CD4-positive, alpha-beta T cell treated with Interleukin-4 for 1 hour (primary cell): ENCODE measurements at regions not wholly inside any gene's neighbourhood (a gene's known extent, or its start where the extent isn't known, plus 50 kb on each side); places are given as distances from the start of the nearest gene placed in this dataset.
"Not testable (repeated sequence)": the region's sequence is repeated elsewhere in the genome, so short reads cannot be mapped to it uniquely, and the experiment has no call there.

Source experiments
- DNase-seq, 2 donors: peaks; one replicate each; pipeline ENCODE4 v3.0.0-alpha.2; 2020 to 2022

DNA sequence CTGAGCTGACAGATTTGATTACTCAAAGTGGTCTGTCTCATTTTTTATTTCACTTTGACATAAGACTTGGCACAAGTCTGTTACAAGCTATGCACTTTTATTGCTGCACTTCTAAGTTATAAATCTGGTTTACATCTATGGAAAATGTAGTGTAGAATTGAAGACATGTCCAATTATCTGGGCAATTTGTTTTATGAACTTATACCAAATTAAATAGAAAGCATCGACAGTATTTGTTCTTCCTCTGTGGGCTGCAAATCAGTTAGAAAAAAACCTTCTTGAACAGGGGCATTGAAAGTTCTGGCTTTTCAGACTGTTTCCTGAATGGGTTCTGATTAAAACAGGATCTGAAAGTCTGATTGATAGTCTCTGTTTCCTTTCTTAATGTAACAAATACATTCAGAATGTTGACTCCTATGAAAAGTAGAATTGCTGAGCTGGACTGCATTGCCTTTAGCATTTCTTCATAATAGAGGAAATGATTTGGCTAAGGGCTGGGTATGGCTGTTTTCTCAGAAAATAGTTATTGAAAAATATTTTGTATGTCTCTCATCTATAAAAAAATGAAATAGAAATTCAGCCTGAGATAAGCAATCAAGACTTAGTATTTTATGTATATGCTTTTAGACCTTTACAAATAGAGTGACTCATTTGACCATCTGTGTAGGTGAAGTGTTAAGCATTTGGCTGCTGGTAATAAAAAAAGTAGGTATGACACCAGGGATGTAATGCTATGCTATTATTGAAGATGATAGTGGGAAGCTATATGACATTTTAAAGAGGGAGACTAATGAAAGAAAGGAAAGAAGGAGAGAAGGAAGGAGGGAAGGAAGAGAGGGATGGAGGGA is 210.9 kb upstream of the SPRY2 start:
- DNase-seq: no peak

GRCh38 chr13:80550971-80551441 is 210.1 kb upstream of the SPRY2 start:
- DNase-seq: no peak

DNA sequence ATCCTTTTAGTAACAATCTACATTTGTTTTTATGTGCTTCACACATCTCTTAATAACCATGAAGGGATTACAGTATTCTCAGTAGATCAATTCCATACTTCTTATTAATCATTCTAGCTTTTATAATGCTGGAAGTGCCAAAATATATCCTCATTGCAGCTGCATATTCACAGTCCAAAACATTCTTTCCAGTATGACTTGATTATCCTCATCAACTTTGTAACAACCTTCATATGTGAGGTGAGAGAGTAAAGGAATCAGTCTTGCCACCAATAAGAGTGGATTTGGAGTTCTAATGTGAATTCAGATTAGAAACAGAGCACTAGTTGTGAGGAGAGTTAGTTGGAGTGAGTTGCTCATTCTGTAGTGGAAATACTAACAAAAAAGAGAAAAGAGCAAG is 208.0 kb upstream of the SPRY2 start:
- no peak for DNase-seq

- no peak for DNase-seq
Measured at GRCh38 chr13:80547885-80548825, 207.2 kb upstream of the SPRY2 start.

- DNase-seq: no peak
Measured at GRCh38 chr13:80547341-80547740, 206.4 kb upstream of the SPRY2 start.

GRCh38 chr13:80533175-80533574 is 192.2 kb upstream of the SPRY2 start:
- no peak for DNase-seq

- DNase-seq: no peak
Measured at GRCh38 chr13:80530902-80531301, 190.0 kb upstream of the SPRY2 start.

DNA sequence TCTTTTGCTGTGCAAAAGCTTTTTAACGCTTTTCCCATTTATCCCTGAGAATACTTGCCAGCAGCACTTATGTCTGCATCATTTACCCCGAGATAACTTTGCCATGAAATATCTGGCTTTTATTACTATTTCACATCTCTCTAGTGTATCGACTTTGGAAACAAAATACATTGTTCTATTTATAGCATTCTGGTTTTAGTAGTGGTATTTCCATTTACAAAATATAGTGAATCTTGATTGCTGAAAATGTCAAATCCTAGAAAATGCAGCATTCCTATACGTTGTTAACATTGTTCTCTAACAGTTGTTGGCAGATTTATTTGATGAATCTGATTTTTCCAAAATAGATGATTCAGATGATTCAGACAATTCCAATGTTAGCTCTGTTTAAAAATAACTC is 189.3 kb upstream of the SPRY2 start:
- DNase-seq: no peak

- no peak for DNase-seq
Measured at GRCh38 chr13:80529734-80530133, 188.8 kb upstream of the SPRY2 start.

- no peak for DNase-seq
Measured at GRCh38 chr13:80528733-80529132, 187.8 kb upstream of the SPRY2 start.

- DNase-seq: no peak
Measured at GRCh38 chr13:80527400-80527799, 186.5 kb upstream of the SPRY2 start.

DNA sequence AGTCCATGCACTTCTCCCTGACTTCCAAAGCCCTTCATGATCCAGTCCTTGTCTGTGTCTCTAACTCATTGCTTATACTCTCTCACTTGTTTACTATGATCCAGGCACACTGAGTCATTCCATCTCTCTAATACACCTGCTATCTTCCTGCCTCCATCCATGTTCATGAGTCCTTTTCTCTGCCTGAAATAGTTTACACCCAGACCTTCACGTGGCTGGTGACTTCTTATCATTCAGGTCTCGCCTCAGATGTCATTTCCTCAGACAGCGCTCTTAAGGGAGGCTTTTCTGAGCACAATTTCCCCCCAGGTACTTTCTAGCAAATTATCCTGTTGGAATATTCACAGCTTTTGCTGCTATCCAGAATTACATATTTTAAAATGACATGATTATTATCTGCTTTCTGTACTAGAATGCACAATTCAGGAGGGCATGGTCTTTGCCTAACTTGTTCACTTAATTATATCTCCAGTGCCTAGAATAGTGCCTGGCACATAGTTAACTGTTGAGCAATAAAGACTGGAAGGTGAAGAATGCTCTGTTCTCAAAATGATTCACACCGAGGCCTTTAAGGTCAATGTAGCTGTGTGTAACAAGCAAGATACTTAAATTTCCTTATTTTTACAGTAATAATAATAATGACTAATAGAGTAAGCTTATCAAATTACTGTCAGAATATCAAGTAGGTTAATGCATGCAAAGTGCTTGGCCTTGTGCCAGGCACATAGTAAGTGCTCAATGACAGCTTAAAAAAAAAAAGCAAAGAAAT is 183.7 kb upstream of the SPRY2 start:
- DNase-seq: no peak

DNA sequence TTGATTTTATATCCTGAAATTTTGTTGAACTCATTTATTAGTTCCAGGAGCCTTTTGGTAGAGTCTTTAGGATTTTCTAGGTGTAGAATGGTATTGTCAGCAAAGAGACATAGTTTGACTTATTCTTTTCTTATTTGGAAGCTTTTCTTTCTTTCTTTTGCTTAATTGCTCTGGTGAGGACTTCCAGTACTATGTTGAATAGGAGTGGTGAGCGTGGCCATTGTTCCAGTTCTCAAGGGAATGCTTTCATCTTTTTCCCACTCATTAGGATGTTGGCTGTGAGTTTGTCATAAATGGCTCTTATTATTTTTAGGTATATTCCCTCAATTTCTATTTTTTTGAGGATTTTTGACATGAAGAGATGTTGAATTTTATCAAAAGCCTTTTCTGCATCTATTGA is 182.2 kb upstream of the SPRY2 start:
- DNase-seq: no peak

DNA sequence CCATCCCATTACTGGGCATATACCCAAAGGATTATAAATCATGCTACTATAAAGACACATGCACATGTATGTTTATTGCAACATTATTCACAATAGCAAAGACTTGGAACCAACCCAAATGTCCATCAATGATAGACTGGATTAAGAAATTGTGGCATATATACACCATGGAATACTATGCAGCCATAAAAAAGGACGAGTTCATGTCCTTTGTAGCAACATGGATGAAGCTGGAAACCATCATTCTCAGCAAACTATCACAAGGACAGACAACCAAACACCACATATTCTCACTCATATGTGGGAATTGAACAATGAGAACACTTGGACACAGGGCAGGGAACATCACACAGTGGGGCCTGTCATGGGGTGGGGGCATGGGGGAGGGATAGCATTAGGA is 181.5 kb upstream of the SPRY2 start:
- DNase-seq: not testable (repeated sequence)

GRCh38 chr13:80516818-80517348 is 176.0 kb upstream of the SPRY2 start:
- DNase-seq: no peak

- DNase-seq: no peak
Measured at GRCh38 chr13:80515296-80515695, 174.4 kb upstream of the SPRY2 start.

GRCh38 chr13:80513196-80513595 is 172.3 kb upstream of the SPRY2 start:
- DNase-seq: no peak

DNA sequence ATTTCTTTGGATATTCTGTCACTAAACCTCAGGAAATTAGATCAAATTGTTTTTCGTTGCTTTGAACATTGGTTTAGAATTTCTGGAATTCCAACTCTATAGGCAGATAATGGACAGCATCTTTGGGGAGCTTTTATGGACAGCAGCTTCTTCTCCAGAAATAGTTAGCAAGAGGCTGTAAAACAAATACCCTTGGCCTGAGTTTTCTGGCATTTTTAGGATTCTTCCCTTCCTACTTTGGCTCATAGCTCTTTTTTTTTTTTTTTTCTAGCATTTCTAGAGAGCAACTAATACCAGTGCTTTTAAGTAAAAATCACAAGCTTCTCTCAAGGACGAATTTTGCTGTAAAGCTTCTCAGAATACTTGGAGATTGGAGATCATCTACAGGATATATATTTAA is 169.8 kb upstream of the SPRY2 start:
- no peak for DNase-seq

- no peak for DNase-seq
Measured at GRCh38 chr13:80509264-80509663, 168.3 kb upstream of the SPRY2 start.

DNA sequence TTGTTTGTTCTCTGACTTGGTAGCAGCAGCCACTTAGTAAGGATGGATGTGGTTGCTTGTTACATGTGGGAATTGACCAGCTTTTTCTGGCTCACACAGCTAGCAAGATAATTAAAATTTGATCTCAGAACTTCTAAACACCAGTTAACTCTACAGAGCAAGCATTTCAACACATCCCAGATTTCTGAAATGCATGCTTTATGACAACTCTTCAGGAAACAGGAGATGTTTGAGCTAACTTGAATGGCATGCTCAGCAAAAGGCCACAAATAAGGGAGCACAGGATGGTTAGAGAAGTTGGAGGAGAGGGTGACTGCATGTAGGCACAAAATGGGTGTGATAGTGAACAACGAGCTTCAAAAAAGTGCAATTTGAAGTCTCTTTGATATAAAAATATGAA is 167.1 kb upstream of the SPRY2 start:
- DNase-seq: no peak

GRCh38 chr13:80504453-80504852 is 163.5 kb upstream of the SPRY2 start:
- no peak for DNase-seq

DNA sequence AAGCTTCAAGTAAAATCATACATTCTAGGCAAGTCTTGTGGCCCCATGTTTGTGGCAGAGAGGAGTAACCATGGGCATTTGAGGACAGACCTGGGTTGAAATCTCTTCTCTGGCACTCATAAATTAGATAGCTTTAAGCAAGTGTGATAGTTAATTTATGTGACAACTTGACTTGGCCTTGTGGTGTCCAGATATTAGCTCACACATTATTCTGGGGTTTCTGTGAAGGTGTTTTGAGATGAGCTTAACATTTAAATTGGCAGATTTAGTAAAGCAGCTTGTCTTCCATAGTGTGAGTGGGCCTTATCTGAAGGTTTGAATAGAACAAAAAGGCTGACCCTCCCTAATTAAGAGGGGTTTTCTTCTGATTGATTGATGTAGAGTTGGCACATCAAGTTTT is 161.4 kb upstream of the SPRY2 start:
- DNase-seq: no peak

DNA sequence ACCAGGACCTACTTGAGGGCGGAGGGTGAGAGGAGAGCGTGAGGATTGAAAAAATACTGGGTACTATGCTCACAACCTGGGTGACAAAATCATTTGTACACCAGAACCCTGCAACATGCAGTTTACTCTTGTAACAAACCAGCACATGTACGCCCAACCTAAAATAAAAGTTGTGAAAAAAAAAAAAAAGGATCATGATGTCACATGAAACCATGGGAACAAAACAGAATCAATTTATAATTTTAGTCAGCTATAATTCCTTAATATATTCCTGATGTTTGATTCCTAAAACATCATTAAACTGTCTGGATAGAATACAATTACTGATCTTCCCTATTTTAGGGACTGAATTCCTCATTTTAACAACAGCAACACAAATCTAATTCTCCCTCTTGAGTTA is 160.6 kb upstream of the SPRY2 start:
- DNase-seq: no peak
